ENCODE measurements at regions not wholly inside any gene's neighbourhood (a gene's known extent, or its start where the extent isn't known, plus 50 kb on each side); places are given as distances from the start of the nearest gene placed in this dataset.
"Not testable (repeated sequence)": the region's sequence is repeated elsewhere in the genome, so short reads cannot be mapped to it uniquely, and the experiment has no call there.

DNA sequence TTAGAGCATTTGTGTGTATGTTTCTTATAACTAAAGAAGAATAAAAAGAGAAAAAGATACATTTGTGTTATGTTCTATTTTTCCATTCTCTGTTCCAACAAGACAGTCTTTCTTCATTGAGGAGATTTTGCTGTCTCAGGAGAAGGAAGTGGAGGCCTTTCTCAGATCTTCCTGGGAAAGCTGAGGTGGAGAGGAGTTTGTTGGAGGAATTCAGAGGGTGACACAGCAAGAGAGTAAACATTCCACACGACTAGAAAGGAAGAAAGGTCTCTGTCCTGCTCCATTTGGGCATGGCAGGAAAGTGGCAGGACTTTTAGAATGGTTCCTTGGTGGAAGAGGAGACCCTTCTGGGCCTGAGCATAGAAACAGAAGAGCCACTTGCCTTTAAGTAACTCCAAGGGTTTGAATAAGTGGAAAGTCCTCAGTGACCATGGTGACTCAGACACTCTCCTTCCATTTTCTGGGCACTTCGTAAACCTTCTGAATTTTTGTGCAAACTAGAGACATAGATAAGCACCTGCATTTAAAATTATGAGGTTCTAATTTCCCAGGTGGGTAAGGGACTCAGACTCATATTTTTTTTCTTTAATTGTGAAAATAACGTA lies 52.3 kb upstream of the COL5A2 start:
- DNase-seq: no peak

DNA sequence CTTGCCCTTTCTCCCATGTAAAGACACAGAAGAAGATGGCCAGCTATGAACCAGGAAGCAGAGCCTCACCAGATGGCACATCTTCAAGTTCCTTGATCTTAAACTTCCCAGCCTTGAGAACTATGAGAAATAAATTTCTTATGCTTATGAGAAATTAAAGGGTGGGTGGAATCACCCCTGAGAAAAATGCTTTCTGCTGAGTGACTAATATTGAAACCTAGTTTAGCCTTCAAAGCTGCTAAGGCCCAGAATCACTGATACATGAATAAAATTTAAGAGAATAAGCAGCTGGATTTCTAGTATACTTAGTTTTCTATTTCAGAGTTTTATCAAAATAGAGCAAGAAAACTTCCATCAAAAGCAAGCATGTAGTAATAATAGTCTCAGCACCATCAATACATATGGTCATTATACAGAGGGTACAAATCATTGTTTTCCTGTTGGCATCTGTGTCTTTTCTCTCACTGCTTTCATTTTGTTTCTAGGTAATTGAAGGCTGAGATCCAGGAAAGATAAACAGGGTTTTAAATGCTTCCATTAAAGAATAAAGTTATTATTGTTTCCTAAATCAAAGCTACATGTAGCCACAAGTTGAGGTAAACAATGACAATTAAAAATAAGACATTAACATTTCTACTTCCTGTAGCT lies 53.3 kb upstream of the COL5A2 start:
- DNase-seq: no peak

DNA sequence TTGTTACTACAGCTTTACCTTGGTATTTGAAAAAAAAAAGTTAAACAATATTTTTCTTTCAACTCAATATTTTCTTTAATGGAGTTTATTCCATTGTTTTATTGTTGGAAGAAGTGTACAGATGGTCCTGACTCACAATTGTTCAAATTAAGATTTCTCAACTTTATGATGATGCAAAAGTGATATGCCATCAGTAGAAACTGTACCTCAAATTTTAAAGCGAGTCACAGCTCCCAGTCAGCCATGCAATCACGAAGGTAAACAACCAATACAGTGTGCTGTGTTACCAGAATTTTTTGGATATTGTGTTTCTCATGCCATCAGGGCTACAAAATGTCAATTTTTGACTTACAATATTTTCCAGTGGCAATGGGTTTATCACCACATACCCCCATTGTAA lies 54.0 kb upstream of the COL5A2 start:
- DNase-seq: no peak

DNA sequence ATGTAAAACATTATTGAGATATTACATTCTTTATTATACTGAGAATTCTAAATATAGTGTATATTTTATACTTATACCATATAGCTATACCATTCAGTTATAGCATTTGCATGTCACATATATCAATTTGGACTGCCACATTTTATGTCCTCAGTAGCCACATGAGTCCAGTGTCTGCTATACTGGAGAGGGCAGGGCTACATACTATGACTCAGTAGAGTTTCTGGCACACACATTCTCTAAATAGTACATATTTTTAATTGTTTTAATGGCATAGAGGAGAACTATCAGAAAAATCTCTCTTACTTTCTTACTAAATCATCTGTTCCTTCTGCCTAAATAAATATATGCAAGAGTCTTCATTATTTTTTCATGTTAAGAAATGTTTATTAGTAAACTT lies 55.4 kb upstream of the COL5A2 start:
- no peak for DNase-seq

DNA sequence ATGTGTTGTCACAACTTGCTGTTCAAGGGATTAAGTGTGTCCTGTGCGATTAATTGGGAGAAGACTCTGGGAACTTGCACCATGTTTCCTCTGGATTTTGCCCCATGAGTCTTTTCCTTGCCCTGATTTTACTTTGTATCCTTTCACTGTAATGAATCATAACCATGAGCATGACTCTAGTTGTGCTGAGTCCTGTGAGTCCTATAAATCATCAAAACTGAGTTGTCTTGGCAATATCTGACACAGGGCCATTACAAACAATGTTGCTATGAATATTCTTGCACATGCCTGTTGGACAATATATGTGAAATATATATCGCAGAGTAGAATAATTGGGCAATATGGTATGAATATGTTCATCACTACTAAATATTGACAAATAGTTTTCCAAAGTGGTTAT lies 56.5 kb upstream of the COL5A2 start:
- DNase-seq: no peak

DNA sequence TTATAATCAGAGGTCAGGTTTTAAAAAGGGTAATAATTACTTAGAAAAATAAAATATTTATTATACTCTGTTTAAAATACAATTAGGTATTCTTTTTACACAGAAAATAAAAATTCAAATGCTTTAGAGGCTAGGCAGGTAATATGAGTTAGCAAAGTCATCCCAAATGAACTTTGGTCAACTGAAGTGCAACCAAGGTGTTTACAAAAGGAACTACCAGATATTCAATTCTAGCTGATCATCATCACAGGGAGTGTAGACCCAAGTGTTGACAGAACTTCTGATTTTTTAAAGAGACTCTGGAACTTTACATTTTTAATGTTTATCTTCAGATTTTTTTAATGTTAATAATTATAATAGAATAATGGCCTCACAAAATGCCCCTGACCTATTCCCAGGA lies 59.3 kb upstream of the COL5A2 start:
- no peak for DNase-seq

DNA sequence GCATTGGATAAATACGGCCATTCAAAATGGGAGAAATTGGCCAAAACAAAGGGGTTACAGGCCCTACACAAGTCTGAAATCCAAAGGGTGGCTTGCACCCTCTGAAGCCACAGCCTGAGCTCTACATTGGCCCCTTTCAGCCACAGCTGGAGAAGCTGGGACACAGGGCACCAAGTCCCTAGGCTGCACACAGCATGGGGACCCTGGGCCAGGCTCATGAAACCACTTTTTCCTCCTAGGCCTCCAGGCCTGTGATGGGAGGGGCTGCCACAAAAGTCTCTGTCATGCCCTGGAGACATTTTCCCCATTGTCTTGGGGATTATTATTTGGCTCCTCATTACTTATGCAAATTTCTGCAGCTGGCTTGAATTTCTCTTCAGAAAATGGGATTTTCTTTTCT lies 64.3 kb upstream of the COL5A2 start:
- DNase-seq: not testable (repeated sequence)

DNA sequence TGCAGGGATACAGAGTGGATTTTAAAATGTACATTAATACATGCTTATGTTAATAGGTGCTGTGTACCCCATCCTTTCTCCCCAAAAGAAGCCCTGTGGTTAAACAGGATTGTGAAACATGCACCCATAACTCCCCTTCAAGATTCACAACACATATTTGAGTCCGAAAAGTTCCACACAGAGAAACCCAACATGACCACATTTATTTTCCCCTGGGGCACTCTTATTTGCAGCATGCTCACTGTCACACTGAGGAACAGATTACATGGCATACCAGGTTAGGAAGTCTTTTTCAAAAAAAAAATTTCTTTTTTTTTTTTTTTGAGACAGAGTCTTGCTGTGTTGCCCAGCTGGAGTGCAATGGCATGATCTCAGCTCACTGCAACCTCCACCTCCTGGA lies 67.7 kb upstream of the COL5A2 start:
- no peak for DNase-seq

DNA sequence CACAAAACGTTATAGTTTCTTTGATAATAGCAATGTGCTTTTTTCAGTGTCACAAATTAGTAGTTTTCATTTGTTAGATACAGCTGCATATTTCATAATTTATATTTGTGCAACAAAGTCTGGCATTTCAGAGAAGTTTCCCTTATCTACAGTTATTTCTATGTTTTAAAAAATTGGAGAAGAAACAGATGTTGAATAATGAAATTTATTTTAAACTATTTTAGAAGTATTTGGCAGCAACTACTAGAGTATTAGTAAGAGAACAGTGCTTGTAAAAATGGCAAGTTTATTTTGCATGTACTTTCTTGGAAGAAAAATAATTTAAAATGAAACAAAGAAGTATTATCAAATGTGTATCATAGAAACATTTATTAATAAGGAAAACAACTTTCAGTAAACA lies 68.6 kb upstream of the COL5A2 start:
- no peak for DNase-seq

DNA sequence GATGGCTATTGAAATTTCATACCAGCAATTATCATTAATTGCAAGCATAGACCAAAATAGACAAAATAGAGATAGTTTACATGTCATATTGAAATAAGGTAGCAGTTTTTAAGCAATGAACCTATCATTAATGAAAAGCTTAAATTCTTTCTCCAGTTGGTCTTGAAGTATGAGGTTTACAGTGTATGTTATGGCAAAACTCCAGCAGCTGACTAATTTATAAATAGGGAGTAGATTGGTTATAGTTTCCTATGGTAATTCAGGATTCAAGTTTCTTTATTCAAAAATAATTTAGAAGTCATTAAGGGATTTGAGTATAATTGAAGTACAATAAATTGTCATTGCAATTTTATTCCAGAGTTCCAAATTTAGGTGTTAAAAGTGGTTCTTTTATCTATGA lies 69.6 kb upstream of the COL5A2 start:
- DNase-seq: no peak

DNA sequence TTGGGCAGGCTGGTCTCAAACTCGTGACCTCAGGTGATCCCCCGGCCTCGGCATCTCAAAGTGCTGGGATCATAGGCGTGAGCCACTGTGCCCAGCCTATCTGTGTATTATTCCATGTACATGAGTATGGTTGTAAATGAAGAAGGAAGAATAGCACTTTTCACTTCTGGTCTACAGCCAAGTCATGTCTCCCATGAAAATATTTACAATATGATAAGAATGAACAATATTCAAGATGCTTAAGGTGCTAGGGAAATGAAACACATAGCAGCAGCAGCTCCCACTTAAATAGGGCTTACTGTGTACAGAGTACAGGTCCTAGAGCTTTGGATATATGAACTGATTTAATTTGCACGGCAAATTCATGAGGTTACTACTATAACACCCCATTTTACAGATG lies 70.3 kb upstream of the COL5A2 start:
- DNase-seq: no peak

DNA sequence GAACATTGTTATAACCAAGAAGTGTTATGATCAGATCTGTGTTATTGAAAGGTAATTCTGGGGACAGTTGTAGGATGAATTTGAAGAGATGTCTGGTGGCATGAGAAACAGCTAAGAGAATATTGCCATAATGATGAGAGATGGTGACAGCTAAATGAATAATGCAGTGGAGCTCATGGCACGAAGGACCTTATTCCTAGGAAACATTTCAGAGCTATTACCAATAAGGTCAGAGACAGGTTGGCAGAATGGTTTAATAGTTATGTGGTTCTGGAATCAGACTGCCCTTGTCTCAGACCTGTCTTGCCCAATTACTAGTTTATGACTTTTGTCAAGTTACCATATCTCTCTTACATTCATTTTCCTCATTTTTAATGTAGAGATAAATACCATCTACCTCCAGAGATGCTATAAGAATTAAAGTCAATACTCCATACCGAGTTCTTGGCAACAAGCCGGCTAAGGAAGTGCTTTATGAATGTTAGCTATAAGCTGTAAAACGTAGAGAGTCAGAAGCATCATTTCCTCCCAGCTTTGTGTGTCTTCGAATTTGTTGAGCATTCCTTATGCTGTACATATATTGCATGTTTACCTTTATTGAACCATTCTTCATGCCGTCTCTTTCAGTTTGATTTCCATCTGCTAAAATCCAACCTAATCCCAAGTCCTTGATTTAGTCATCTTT lies 73.6 kb upstream of the COL5A2 start:
- no peak for DNase-seq

DNA sequence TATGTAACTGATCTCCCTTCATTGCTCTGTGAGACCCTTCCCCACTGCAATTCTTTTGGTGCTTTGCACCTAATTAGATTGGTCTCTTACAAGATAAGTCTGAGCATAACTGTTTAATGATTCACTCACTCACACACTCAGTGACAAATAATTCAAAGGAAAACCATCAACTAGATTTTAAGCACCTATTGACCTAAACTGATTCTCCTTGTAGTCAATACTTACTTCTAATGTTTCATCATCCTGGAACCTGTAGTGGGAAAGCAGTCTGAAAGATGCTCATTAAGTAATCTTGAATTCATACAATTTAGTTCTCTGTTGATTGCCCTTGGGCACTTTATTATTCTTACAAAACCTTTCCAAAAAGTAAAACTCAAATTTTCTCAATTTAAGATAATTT lies 74.3 kb upstream of the COL5A2 start:
- no peak for DNase-seq

DNA sequence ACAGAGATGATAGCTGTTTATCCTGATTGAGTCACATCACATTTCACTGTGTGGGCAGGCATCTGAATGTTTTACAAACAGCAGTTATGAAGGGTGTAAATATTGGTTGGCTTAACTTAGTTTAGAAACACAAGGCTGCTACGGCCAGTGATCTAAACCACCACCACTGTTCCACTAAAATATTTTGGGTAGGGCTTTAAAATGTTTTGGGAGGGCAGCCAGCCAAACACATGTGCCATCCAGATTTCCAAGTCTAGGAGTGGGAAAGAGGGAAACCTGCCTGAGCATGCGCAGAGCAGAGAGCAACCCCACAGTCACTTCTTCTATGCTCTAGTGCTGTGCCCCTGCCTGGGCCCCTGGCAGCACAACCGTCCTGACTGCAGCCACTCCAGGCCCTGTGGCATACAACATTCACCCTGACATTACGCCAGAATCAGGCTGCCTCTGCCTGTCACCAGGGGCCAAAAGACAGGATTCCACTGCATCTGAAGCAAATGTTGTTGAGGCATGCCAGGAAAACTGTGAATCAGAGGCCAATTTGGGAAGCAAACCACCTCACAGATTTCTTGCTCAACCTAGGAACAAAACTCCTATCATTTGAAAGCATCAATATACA lies 74.8 kb upstream of the COL5A2 start:
- no peak for DNase-seq

DNA sequence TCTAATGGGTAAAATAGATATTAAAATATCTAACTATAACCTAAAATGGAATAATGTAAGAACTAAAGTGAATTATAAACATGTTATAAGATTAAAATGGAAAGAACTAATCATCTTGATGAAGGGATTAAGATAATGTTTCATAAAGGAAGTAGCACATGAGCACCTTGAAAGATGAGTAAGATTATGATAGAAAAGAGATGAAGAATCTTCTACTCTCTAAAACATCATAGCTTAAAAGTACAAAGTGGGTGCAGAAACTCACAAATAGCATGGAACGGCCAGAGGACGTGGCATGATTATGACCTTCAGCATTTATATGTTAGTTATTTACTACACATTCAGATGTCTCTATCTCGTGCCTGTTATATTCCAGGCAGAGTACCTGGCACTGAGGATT lies 76.2 kb upstream of the COL5A2 start:
- no peak for DNase-seq

DNA sequence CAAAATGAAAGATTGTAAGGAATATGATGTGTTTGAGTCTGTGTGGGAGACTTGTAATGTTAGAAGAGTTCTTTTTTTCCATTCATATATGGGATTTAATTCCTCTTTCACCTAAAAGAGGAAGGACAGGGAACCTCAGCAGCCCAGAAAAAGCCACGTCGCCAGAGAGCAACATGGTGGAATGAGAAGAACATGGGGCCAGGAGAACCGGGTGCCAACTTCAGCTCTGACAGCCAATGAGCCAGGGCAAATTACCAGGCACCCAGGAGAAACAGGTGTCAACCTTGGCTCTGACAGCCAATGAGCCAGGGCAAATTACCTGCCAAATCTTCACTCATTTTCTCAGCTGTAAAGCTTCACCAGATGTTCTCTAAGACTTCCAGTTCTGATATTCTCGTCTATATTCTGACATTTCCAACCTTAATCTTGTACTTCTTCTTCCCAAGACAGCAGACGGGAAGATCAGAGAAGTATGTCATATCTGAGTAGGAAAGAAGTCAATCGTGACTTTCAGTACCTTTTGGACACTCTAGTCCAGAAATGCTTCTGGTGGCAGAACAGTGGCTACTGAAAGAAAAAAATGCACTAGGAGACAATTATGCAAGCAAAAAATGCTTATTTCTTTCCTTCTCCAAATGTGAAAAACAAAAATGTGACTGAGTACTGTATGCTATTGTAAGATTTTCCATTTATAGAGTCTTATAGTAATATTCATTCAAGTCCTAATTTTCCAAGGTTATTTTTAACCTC lies 79.2 kb upstream of the COL5A2 start:
- DNase-seq: no peak

DNA sequence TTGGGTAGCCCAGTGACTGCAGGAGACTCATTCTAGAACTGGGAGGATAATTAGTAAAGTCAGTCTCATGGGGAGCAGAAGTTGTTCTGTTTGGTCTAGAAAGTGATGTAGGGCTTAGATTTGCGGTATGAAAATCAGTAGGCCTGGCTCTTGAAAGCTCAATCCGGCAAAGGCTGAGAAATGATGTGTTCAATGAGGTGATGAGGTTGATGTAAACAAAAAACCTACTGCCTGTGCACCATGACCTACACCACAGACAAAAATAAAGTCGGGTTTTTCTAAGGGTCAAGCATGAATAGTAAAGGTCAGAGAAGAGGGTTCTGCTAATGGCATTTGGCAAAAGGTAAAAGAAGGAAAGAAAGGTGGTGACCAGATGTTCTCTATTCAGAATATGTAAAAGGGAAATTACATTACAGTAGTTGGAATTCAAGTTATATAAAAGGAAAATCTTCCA lies 80.8 kb upstream of the COL5A2 start:
- DNase-seq: no peak

DNA sequence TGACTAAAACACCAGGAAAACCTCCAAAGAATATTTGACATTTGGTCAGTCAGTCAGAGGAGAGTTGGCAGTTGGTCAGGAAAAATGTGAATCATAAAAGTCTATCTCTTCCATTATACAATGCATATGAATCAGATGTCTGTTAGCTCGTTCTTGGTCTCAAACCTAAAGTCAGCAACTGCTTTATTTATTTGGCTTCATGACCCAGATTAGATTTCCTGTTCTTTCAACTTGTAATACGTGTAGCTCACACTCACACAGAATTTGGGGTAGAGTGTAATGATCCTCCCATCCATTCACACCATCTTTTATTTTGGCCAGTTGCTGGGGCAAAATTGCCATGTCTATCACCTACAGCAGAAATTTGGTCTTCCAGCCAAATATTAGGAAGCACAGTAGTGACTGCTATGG lies 81.9 kb upstream of the COL5A2 start:
- peak in 1 of 2 donors; percentile 23 for DNase-seq

DNA sequence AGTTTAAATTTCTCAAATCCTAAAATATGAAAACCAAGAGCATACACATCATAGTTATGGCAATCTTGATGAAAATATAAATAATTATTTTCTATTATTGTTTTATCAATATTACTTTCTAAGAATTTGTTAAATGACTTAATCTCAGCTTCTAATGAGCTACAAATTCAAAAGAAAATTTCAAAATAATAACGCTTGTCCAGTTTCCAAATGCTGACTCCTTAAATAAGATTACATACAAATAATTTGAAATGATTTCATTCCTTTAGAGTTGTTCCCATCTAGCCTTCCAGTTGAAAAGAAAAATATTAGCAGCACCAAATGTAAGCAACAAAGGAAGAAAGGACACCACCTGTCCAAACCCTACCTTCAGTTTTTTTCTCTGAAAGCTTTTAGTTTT lies 82.4 kb upstream of the COL5A2 start:
- DNase-seq: no peak

DNA sequence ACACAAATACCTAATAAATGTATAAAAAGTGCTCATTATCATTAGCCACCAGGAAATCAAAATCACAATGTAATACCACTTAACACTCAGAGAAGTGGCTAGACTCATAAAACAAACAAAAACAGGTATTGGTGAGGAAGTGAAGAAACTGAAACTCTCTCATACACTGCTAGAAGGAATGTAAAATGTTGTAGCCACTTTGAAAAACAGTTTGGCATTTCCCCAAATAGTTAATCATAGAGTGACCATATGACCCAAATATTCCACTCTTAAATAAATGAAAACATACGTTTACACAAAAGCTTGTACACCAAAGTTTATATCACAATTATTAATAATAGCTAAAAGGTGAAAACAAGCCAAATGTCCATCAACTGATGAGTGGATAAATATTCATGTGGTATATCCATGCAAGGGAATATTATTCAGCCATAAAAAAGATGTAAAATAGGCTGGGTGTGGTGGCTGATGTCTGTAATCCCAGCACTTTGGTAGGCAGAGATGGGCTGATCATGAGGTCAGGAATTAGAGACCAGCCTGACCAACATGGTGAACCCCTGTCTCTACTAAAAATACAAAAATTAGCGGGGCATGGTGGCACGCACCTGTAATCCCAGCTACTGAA lies 86.2 kb upstream of the COL5A2 start:
- no peak for DNase-seq

DNA sequence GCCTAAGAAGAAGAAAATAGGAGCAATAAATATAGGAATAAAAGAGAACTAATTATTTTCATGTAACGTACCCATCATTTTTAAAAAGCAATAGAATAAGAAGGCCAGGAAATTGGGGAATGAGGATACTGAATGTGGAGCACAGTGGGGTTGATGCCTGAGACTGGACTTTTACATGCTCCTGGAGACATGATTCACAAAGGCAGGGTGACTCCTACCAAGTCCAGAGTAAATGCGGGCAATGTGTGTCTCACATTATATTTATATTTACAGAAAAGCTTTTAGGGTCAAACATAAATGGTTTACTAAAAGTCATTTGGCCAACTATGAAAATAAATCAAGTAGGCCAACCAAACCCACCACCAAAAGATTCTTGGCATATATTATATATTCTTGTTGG lies 87.9 kb upstream of the COL5A2 start:
- no peak for DNase-seq

DNA sequence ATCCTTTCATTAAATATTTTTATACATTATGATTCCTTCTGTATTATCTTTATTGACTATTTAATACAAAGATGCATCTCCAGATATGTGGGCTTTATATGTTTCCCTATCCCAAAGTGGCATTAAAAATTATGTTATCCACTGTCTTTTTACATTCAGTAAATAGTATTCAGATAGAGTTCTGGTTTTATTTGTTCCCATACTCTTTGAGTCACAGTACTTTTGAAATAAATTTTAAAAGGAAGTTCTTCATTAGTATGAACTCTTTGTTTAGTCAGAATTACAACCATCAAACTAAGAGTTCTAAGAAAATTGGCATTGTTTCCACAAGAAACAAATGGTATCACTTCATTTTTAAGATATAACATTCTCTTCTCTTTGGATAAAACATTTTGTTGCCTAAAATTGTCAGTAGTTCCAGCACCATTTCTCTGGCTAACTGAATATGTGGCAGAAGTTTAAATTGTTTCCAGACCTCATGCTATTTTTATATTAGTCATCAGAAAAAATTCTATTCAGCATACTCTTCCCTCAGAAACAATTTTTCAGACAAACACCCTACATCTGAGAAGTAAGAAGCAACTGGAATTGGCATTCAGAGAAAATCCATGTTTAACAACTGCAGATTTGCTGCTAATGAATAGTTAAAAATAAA lies 88.5 kb upstream of the COL5A2 start:
- no peak for DNase-seq
